OCI-LY3 (cell line): ENCODE measurements at regions not wholly inside any gene's neighbourhood (a gene's known extent, or its start where the extent isn't known, plus 50 kb on each side); places are given as distances from the start of the nearest gene placed in this dataset.

Experiments used
- H2AFZ ChIP-seq: fragments of 200-600, 300-600 bp; shearing (Covaris generic); 2 replicates; pipeline ENCODE4 v1.6.0; 2014; ENCODE audit warnings: antibody characterized with exemption, low read depth, low read length
- H3K27ac ChIP-seq: fragments of 200-600, 300-600 bp; sonication (generic); 2 replicates; pipeline ENCODE4 v1.5.1; 2014; ENCODE audit warnings: mild to moderate bottlenecking, low read length, moderate library complexity, mixed read lengths
- H3K27me3 ChIP-seq: fragments of 200-600, 300-600 bp; sonication (generic); 2 replicates; pipeline ENCODE4 v1.6.1; 2014; ENCODE audit warnings: low read depth, low read length, mixed read lengths
- H3K36me3 ChIP-seq: fragments of 200-600, 300-600 bp; sonication (generic); replicated peaks from 2 replicates; pipeline ENCODE3; 2014; ENCODE audit warnings: low read depth, low read length, mixed read lengths
- H3K4me1 ChIP-seq: fragments of 300-600, 200-600 bp; sonication (generic); 2 replicates; pipeline ENCODE4 v1.6.1; 2014; ENCODE audit warnings: low read length, mixed read lengths
- H3K4me2 ChIP-seq: fragments of 200-600, 300-600 bp; sonication (generic); 2 replicates; pipeline ENCODE4 v1.6.1; 2014; ENCODE audit warnings: low read length, mixed read lengths
- H3K4me3 ChIP-seq: fragments of 300-600, 200-600 bp; sonication (generic); 2 replicates; pipeline ENCODE4 v1.5.1; 2014; ENCODE audit warnings: antibody characterized with exemption, mild to moderate bottlenecking, low read length, moderate library complexity
- H3K79me2 ChIP-seq: fragments of 300-600, 200-600 bp; shearing (Covaris generic); 2 replicates; pipeline ENCODE4 v1.6.1; 2014; ENCODE audit warnings: mild to moderate bottlenecking, low read length, mixed read lengths
- H3K9ac ChIP-seq: fragments of 300-600, 200-600 bp; shearing (Covaris generic); 2 replicates; pipeline ENCODE4 v1.6.0; 2014; ENCODE audit warnings: mild to moderate bottlenecking, low read length, moderate library complexity
- H3K9me3 ChIP-seq: fragments of 200-600, 300-600 bp; shearing (Covaris generic); 2 replicates; pipeline ENCODE4 v1.6.1; 2014; ENCODE audit warnings: low read length, mixed read lengths; ENCODE audit not compliant: insufficient read depth
- H4K20me1 ChIP-seq: fragments of 200-600, 300-600 bp; sonication (generic); 2 replicates; pipeline ENCODE4 v1.6.1; 2016; ENCODE audit warnings: low read length, mixed read lengths; ENCODE audit not compliant: insufficient read depth
- CTCF ChIP-seq: fragments of 200-600, 300-600 bp; sonication (generic); IDR thresholded peaks from 2 replicates; pipeline ENCODE4 v1.5.1; 2014; ENCODE audit warnings: antibody characterized with exemption, low read length, low read depth
- EZH2phosphoT487 ChIP-seq: fragments of 200-600 bp; shearing (Covaris generic); IDR thresholded peaks from 2 replicates; pipeline ENCODE4 v1.6.1; 2018; ENCODE audit warnings: antibody characterized with exemption, mixed run types, low read depth

- Histone ChIP-seq H3K9me3 (no peaks in the 10 kb centered on the region), H3K4me3 (no peak overlapping the region), H2AFZ (no peak overlapping the region), H3K79me2 (no peaks in the 10 kb centered on the region), H3K27me3 (peaks cover 16% of the 10 kb centered on the region), H3K27ac (no peak overlapping the region), H3K4me2 (no peak overlapping the region), H3K9ac (no peak overlapping the region), H3K4me1 (no peaks in the 10 kb centered on the region), H4K20me1 (no peaks in the 10 kb centered on the region), H3K36me3 (no peaks in the 10 kb centered on the region)
- TF ChIP-seq CTCF, result no peak
- no peak for TF ChIP-seq EZH2phosphoT487
Observed at GRCh38 chr9:89905606-89906338, 301.0 kb downstream of the GADD45G start.

- H3K4me2 ChIP-seq, result no peak overlapping the region
Observed at GRCh38 chr9:89911721-89912604, 307.2 kb downstream of the GADD45G start.

GRCh38 chr9:89912605-89912953 is 307.8 kb downstream of the GADD45G start:
- no peaks in the 10 kb centered on the region for H3K27me3 ChIP-seq
- TF ChIP-seq EZH2phosphoT487, result no peak
- no peak for TF ChIP-seq CTCF
- H3K36me3 ChIP-seq, result no peaks in the 10 kb centered on the region
- H3K27ac ChIP-seq, result no peak overlapping the region
- no peak overlapping the region for H2AFZ ChIP-seq
- H3K9me3 ChIP-seq, result no peaks in the 10 kb centered on the region
- no peak overlapping the region for H3K9ac ChIP-seq
- H3K4me2 ChIP-seq, result no peak overlapping the region
- no peak overlapping the region for H3K4me3 ChIP-seq
- no peaks in the 10 kb centered on the region for H4K20me1 ChIP-seq
- H3K79me2 ChIP-seq, result no peaks in the 10 kb centered on the region
- no peaks in the 10 kb centered on the region for H3K4me1 ChIP-seq

More at GRCh38 chr9:89911721-89912604, 307.2 kb downstream of the GADD45G start:
- TF ChIP-seq CTCF (no peak), EZH2phosphoT487 (no peak)
- Histone ChIP-seq H3K27me3 (no peaks in the 10 kb centered on the region), H3K4me3 (no peak overlapping the region), H3K36me3 (no peaks in the 10 kb centered on the region), H3K79me2 (no peaks in the 10 kb centered on the region), H3K9me3 (no peaks in the 10 kb centered on the region), H3K4me1 (no peaks in the 10 kb centered on the region), H4K20me1 (no peaks in the 10 kb centered on the region), H3K9ac (no peak overlapping the region), H3K27ac (no peak overlapping the region), H2AFZ (no peak overlapping the region)

GRCh38 chr9:89915187-89915586 is 310.4 kb downstream of the GADD45G start:
- TF ChIP-seq EZH2phosphoT487 (no peak), CTCF (no peak)

More at GRCh38 chr9:89915187-89915586, 310.4 kb downstream of the GADD45G start:
- Histone ChIP-seq H3K79me2 (no peaks in the 10 kb centered on the region), H3K4me2 (no peak overlapping the region), H4K20me1 (no peaks in the 10 kb centered on the region), H2AFZ (no peak overlapping the region), H3K27ac (no peak overlapping the region), H3K27me3 (no peaks in the 10 kb centered on the region), H3K9ac (no peak overlapping the region), H3K9me3 (no peaks in the 10 kb centered on the region), H3K4me3 (no peak overlapping the region), H3K4me1 (peaks cover 8% of the 10 kb centered on the region), H3K36me3 (no peaks in the 10 kb centered on the region)
